ENCODE measurements at regions not wholly inside any gene's neighbourhood (a gene's known extent, or its start where the extent isn't known, plus 50 kb on each side); places are given as distances from the start of the nearest gene placed in this dataset.

DNA sequence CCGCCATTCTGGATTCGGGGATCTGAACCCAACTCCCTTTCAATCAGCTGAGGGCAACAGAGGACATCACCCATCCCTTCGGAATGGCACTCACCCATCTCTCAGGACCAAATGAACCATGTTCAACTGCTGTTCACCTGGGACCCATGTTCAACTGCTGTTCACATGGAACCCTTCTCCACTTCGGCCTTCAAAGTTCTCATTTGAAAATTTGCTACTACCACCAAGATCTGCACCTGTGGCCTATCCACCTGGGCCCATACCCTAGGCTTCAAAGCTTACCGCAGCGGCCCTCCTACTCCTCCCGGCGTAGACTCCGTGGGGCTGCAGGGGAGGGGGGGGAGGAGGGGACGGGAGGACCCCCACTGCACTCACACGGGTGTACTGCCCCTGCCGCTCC, 119.2 kb upstream of the ANKRD30BL start:
- TF ChIP-seq POLR2AphosphoS5 (IDR thresholded peaks at IDR 0.05): no peak
- TF ChIP-seq, protein P1, sequence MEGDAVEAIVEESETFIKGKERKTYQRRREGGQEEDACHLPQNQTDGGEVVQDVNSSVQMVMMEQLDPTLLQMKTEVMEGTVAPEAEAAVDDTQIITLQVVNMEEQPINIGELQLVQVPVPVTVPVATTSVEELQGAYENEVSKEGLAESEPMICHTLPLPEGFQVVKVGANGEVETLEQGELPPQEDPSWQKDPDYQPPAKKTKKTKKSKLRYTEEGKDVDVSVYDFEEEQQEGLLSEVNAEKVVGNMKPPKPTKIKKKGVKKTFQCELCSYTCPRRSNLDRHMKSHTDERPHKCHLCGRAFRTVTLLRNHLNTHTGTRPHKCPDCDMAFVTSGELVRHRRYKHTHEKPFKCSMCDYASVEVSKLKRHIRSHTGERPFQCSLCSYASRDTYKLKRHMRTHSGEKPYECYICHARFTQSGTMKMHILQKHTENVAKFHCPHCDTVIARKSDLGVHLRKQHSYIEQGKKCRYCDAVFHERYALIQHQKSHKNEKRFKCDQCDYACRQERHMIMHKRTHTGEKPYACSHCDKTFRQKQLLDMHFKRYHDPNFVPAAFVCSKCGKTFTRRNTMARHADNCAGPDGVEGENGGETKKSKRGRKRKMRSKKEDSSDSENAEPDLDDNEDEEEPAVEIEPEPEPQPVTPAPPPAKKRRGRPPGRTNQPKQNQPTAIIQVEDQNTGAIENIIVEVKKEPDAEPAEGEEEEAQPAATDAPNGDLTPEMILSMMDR (IDR thresholded peaks at IDR 0.05): no peak
- TF ChIP-seq EP300 (IDR thresholded peaks at IDR 0.05; ENCODE audit: low read depth): no peak

All from transverse colon (tissue), 4 donors.